Jurkat, Clone E6-1 (cell line): ENCODE measurements at regions not wholly inside any gene's neighbourhood (a gene's known extent, or its start where the extent isn't known, plus 50 kb on each side); places are given as distances from the start of the nearest gene placed in this dataset.

Source experiments
- DNase-seq: peaks from one replicate; pipeline ENCODE4 v3.0.0-alpha.2; 2011; ENCODE audit warnings: low read depth, low spot score
- H3K4me3 ChIP-seq: 2 replicates; pipeline ENCODE4 v1.5.1; 2011; ENCODE audit warnings: mild to moderate bottlenecking, low read length, control low read depth, moderate library complexity

- no peak for DNase-seq
- H3K4me3 ChIP-seq: no peak overlapping the region
These were observed 63.7 kb upstream of the COL21A1 start for GRCh38 chr6:56311061-56311460.

GRCh38 chr6:56310241-56310640, 62.9 kb upstream of the COL21A1 start:
- DNase-seq: no peak
- H3K4me3 ChIP-seq: no peak overlapping the region

- no peak for DNase-seq
- no peak overlapping the region for H3K4me3 ChIP-seq
These were observed 52.5 kb upstream of the COL21A1 start for GRCh38 chr6:56299916-56300315.

- H3K4me3 ChIP-seq: no peak overlapping the region
- no peak for DNase-seq
These were observed 49.9 kb upstream of the COL21A1 start for GRCh38 chr6:56297022-56297989.
